CD8-positive, alpha-beta memory T cell (primary cell): ENCODE measurements at regions not wholly inside any gene's neighbourhood (a gene's known extent, or its start where the extent isn't known, plus 50 kb on each side); places are given as distances from the start of the nearest gene placed in this dataset.
A peak's percentile ranks its signal among the peaks of the same experiment; 100 is the strongest.

Source experiments
- CTCF ChIA-PET: fragments of 350-600 bp; sonication (Branson Sonifier 250); formaldehyde crosslinking; loops from one replicate; lab custom pipeline; 2021; ENCODE audit warnings: antibody characterized with exemption; lab: Charles Lee
- POLR2A ChIA-PET: fragments of 350-600 bp; sonication (Branson Sonifier 250); formaldehyde crosslinking; loops from one replicate; lab custom pipeline; 2021; ENCODE audit warnings: antibody characterized with exemption; lab: Charles Lee
- DNase-seq, 5 donors: peaks; one replicate each; pipeline versions ENCODE4 v3.0.0 to v3.0.0-alpha.2; 2020 to 2022; ENCODE audit warnings: mixed read lengths in 1 of 5
- H3K27ac ChIP-seq: one replicate; pipeline ENCODE4 v1.7.0; 2013; ENCODE audit warnings: low read depth, mild to moderate bottlenecking, low read length, moderate library complexity
- H3K27me3 ChIP-seq: 2 replicates; pipeline ENCODE4 v1.7.0; 2013; ENCODE audit warnings: low read length, mild to moderate bottlenecking; ENCODE audit not compliant: insufficient read depth, poor library complexity, severe bottlenecking
- H3K36me3 ChIP-seq: 2 replicates; pipeline ENCODE4 v1.7.0; 2013; ENCODE audit warnings: mild to moderate bottlenecking, low read length, moderate library complexity; ENCODE audit not compliant: insufficient read depth
- H3K4me1 ChIP-seq: 2 replicates; pipeline ENCODE4 v1.7.0; 2013; ENCODE audit warnings: mild to moderate bottlenecking, low read length, moderate library complexity; ENCODE audit not compliant: insufficient read depth
- H3K4me3 ChIP-seq: 2 replicates; pipeline ENCODE4 v1.7.0; 2013; ENCODE audit warnings: mild to moderate bottlenecking, low read length
- H3K9me3 ChIP-seq: 2 replicates; pipeline ENCODE4 v1.7.0; 2013; ENCODE audit warnings: mild to moderate bottlenecking, low read length
- H3K27ac Mint-ChIP-seq, 8 donors: one replicate each; pipeline ENCODE4 v1.8.0; 2020 to 2021; ENCODE audit warnings: mixed read lengths in 8 of 8, mild to moderate bottlenecking in 6 of 8, inconsistent platforms in 3 of 8, moderate library complexity in 3 of 8
- H3K27me3 Mint-ChIP-seq, 2 donors: one replicate each; pipeline ENCODE4 v1.8.0; 2020 to 2021; ENCODE audit warnings: mixed read lengths in 2 of 2, mild to moderate bottlenecking in 1 of 2, moderate library complexity in 1 of 2
- H3K36me3 Mint-ChIP-seq, 3 donors: one replicate each; pipeline ENCODE4 v1.8.0; 2020 to 2021; ENCODE audit warnings: mixed read lengths in 3 of 3, inconsistent platforms in 1 of 3, mild to moderate bottlenecking in 1 of 3
- H3K4me1 Mint-ChIP-seq, 3 donors: one replicate each; pipeline ENCODE4 v1.8.0; 2020 to 2021; ENCODE audit warnings: mixed read lengths in 3 of 3, inconsistent platforms in 1 of 3, mild to moderate bottlenecking in 1 of 3
- H3K4me3 Mint-ChIP-seq, 7 donors: one replicate each; pipeline ENCODE4 v1.8.0; 2020 to 2021; ENCODE audit warnings: mixed read lengths in 7 of 7, mild to moderate bottlenecking in 6 of 7, moderate library complexity in 4 of 7, inconsistent platforms in 2 of 7
- H3K9me3 Mint-ChIP-seq, 5 donors: one replicate each; pipeline ENCODE4 v1.8.0; 2020 to 2022; ENCODE audit warnings: mixed read lengths in 5 of 5, mild to moderate bottlenecking in 3 of 5, moderate library complexity in 2 of 5, inconsistent platforms in 1 of 5

GRCh38 chr9:121566481-121567465, 67.1 kb upstream of the GGTA1 start:
- POLR2A ChIA-PET: no interaction called here
- Histone ChIP-seq H3K4me1 (no peaks in the 10 kb centered on the region), H3K36me3 (no peaks in the 10 kb centered on the region), H3K27me3 (no peaks in the 10 kb centered on the region), H3K27ac (no peak overlapping the region), H3K9me3 (no peaks in the 10 kb centered on the region), H3K4me3 (no peak overlapping the region)
- CTCF ChIA-PET: no interaction called here
- no peak overlapping the region for H3K27ac Mint-ChIP-seq
- H3K9me3 Mint-ChIP-seq: peaks cover 0 to 2% (median 0%) of the 10 kb centered on the region in 5 donors
- no peaks in the 10 kb centered on the region for H3K4me1 Mint-ChIP-seq
- no peaks in the 10 kb centered on the region for H3K36me3 Mint-ChIP-seq
- no peak for DNase-seq
- peaks cover 11 to 27% of the 10 kb centered on the region in 2 donors for H3K27me3 Mint-ChIP-seq
- no peak overlapping the region for H3K4me3 Mint-ChIP-seq

- Mint-ChIP-seq H3K27me3 (peaks cover 10 to 27% of the 10 kb centered on the region in 2 donors), H3K27ac (no peak overlapping the region), H3K9me3 (peaks cover 0 to 5% (median 0%) of the 10 kb centered on the region in 5 donors), H3K4me1 (no peaks in the 10 kb centered on the region), H3K4me3 (no peak overlapping the region), H3K36me3 (no peaks in the 10 kb centered on the region)
- ChIA-PET POLR2A (no interaction called here), CTCF (no interaction called here)
- Histone ChIP-seq H3K4me1 (no peaks in the 10 kb centered on the region), H3K36me3 (no peaks in the 10 kb centered on the region), H3K4me3 (no peak overlapping the region), H3K27me3 (no peaks in the 10 kb centered on the region), H3K27ac (no peak overlapping the region), H3K9me3 (no peaks in the 10 kb centered on the region)
- no peak for DNase-seq
Measured at GRCh38 chr9:121567500-121568342, 68.1 kb upstream of the GGTA1 start.

GRCh38 chr9:121568343-121569265, 69.0 kb upstream of the GGTA1 start:
- ChIA-PET POLR2A (no interaction called here), CTCF (no interaction called here)
- Histone ChIP-seq H3K36me3 (no peaks in the 10 kb centered on the region), H3K9me3 (no peaks in the 10 kb centered on the region), H3K4me3 (no peak overlapping the region), H3K27me3 (no peaks in the 10 kb centered on the region), H3K27ac (no peak overlapping the region), H3K4me1 (no peaks in the 10 kb centered on the region)
- no peak for DNase-seq
- no peaks in the 10 kb centered on the region for H3K36me3 Mint-ChIP-seq
- peaks cover 9 to 27% of the 10 kb centered on the region in 2 donors for H3K27me3 Mint-ChIP-seq
- H3K4me1 Mint-ChIP-seq: no peaks in the 10 kb centered on the region
- H3K9me3 Mint-ChIP-seq: peaks cover 0 to 5% (median 0%) of the 10 kb centered on the region in 5 donors
- no peak overlapping the region for H3K4me3 Mint-ChIP-seq
- peak overlapping the region in 1 of 8 donors; percentile 86 for H3K27ac Mint-ChIP-seq

DNA sequence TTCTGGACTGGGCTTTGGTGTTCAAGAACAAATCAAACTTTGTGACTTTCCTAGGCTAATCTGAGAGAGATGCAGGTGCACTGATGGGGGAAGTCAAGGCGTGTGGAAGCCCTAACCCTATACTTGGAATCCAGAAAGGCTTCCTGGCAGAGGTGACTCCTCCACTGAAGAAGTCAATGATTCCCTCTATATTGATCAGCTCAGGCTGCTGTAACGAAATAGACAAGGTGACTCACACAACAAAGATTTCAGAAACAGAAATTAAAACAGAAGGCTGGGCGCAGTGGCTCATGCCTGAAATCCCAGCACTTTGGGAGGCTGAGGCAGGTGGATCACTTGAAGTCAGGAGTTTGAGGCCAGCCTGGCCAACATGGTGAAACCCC, 69.6 kb upstream of the GGTA1 start:
- no peak for DNase-seq
- Histone ChIP-seq H3K4me1 (no peaks in the 10 kb centered on the region), H3K9me3 (no peaks in the 10 kb centered on the region), H3K4me3 (no peak overlapping the region), H3K27ac (no peak overlapping the region), H3K36me3 (no peaks in the 10 kb centered on the region), H3K27me3 (no peaks in the 10 kb centered on the region)
- POLR2A ChIA-PET: no interaction called here
- Mint-ChIP-seq H3K36me3 (no peaks in the 10 kb centered on the region), H3K27ac (no peak overlapping the region), H3K27me3 (peaks cover 9 to 27% of the 10 kb centered on the region in 2 donors), H3K9me3 (peaks cover 0 to 5% (median 0%) of the 10 kb centered on the region in 5 donors), H3K4me3 (no peak overlapping the region), H3K4me1 (no peaks in the 10 kb centered on the region)
- CTCF ChIA-PET: no interaction called here

GRCh38 chr9:121572581-121572980, 72.9 kb upstream of the GGTA1 start:
- DNase-seq: no peak
- peaks cover 5% of the 10 kb centered on the region in 2 donors for H3K27me3 Mint-ChIP-seq
- H3K36me3 Mint-ChIP-seq: no peaks in the 10 kb centered on the region
- ChIA-PET CTCF (no interaction called here), POLR2A (no interaction called here)
- Histone ChIP-seq H3K4me1 (no peaks in the 10 kb centered on the region), H3K9me3 (no peaks in the 10 kb centered on the region), H3K27me3 (no peaks in the 10 kb centered on the region), H3K36me3 (no peaks in the 10 kb centered on the region), H3K27ac (no peak overlapping the region), H3K4me3 (no peak overlapping the region)
- H3K27ac Mint-ChIP-seq: no peak overlapping the region
- no peak overlapping the region for H3K4me3 Mint-ChIP-seq
- H3K4me1 Mint-ChIP-seq: no peaks in the 10 kb centered on the region
- peaks cover 0 to 5% (median 0%) of the 10 kb centered on the region in 5 donors for H3K9me3 Mint-ChIP-seq

GRCh38 chr9:121573717-121574485, 74.3 kb upstream of the GGTA1 start:
- DNase-seq: no peak
- H3K27me3 Mint-ChIP-seq: peaks cover 0 to 5% of the 10 kb centered on the region in 2 donors
- no peak overlapping the region for H3K27ac Mint-ChIP-seq
- Histone ChIP-seq H3K27me3 (no peaks in the 10 kb centered on the region), H3K9me3 (no peaks in the 10 kb centered on the region), H3K4me1 (no peaks in the 10 kb centered on the region), H3K27ac (no peak overlapping the region), H3K4me3 (no peak overlapping the region), H3K36me3 (no peaks in the 10 kb centered on the region)
- H3K36me3 Mint-ChIP-seq: no peaks in the 10 kb centered on the region
- H3K9me3 Mint-ChIP-seq: peaks cover 0 to 5% (median 0%) of the 10 kb centered on the region in 5 donors
- no peaks in the 10 kb centered on the region for H3K4me1 Mint-ChIP-seq
- ChIA-PET CTCF (no interaction called here), POLR2A (no interaction called here)
- no peak overlapping the region for H3K4me3 Mint-ChIP-seq

DNA sequence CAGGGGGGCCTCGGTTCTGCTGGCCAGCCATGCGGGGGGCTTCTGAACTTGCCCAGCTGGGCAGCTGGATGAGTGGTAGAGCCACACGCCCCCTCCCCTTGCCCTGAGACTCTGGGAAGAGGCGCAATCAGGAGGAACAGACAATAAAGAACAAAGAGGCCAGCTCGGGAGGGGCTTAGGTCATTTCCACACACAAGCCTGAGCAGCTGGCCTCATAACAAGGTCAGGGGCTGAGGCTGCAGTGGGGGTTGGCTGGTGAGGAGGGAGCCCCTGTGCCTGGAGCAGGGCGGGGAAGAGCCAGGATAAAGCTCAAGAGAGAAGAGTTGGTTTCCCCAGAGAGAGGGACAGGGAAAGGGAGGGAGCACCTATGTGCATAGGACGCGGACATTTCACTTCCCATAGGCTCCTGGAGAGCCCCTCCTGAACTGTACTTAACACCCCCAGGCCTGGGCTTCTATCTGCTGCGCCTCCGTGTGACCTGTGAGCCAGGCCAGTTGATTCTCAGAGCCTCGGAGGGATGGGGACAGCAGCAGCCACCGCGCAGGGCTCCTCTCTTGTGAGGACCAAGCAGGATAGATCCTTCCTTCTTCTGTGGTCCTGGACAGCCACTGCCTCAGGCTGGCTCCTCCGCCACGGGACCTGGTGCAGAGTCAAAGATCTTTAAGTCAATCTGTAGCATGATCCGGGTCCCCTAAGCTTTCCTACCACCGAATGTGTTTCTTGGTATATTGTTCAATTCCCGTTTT, 75.3 kb upstream of the GGTA1 start:
- H3K36me3 ChIP-seq: no peaks in the 10 kb centered on the region
- H3K27me3 ChIP-seq: no peaks in the 10 kb centered on the region
- H3K27me3 Mint-ChIP-seq: peaks cover 2 to 11% of the 10 kb centered on the region in 2 donors
- DNase-seq: no peak
- no peaks in the 10 kb centered on the region for H3K9me3 ChIP-seq
- H3K4me1 Mint-ChIP-seq: no peaks in the 10 kb centered on the region
- no peak overlapping the region for H3K4me3 Mint-ChIP-seq
- H3K4me3 ChIP-seq: no peak overlapping the region
- CTCF ChIA-PET: no interaction called here
- POLR2A ChIA-PET: no interaction called here
- no peaks in the 10 kb centered on the region for H3K4me1 ChIP-seq
- peaks cover 0 to 5% (median 0%) of the 10 kb centered on the region in 5 donors for H3K9me3 Mint-ChIP-seq
- no peak overlapping the region for H3K27ac ChIP-seq
- H3K27ac Mint-ChIP-seq: no peak overlapping the region
- H3K36me3 Mint-ChIP-seq: no peaks in the 10 kb centered on the region
